ENCODE measurements at regions not wholly inside any gene's neighbourhood (a gene's known extent, or its start where the extent isn't known, plus 50 kb on each side); places are given as distances from the start of the nearest gene placed in this dataset.

GRCh38 chr21:35929901-35930300 lies 130.4 kb downstream of the SETD4 start:
- no peak for TF ChIP-seq REST (IDR thresholded peaks at IDR 0.05; ENCODE audit: insufficient read depth in 1 of 2, low read depth in 2 of 2, low read length in 1 of 2)
- TF ChIP-seq CTCF (IDR thresholded peaks at IDR 0.05): no peak
- no peak for TF ChIP-seq SIN3A (IDR thresholded peaks at IDR 0.05; ENCODE audit: borderline replicate concordance, insufficient read depth, low read depth, low read length)
- no peak for TF ChIP-seq TCF7L2 (IDR thresholded peaks at IDR 0.05; ENCODE audit: low read depth, low read length)
- H3K27ac ChIP-seq (ENCODE audit: low read length): no peak overlapping the region
- ChIA-PET POLR2A (no interaction called here), CTCF (no interaction called here)
- no TSS peak for BruUV-seq (replicated peaks)
- H3K9me3 ChIP-seq (ENCODE audit: control insufficient read depth, insufficient read depth, low read depth, low read length): no peaks in the 10 kb centered on the region
- DNase-seq (ENCODE audit: low read depth, low spot score) (no peak), ATAC-seq (no peak)
- no peak overlapping the region for H3K4me3 ChIP-seq (ENCODE audit: low read depth in 2 of 2, low read length in 2 of 2)
- H3K36me3 ChIP-seq (ENCODE audit: control insufficient read depth, insufficient read depth, low read length): no peaks in the 10 kb centered on the region
- intact Hi-C loops (cut with micrococcal nuclease; ENCODE audit: unreplicated experiment): no loop called here
- H3K27me3 ChIP-seq (ENCODE audit: control insufficient read depth, insufficient read depth, low read length): no peaks in the 10 kb centered on the region; the same call in none of the 2 replicates
- no peaks in the 10 kb centered on the region for H3K4me1 ChIP-seq (ENCODE audit: control insufficient read depth, insufficient read depth, low read length)
- in situ Hi-C loops (cut with HindIII; ENCODE audit: low pct_unique_long_range_greater_than_20kb, low sequenced_read_pairs): no loop called here

GRCh38 chr21:35927262-35927661 lies 133.1 kb downstream of the SETD4 start:
- no TSS peak for BruUV-seq (replicated peaks)
- DNase-seq (ENCODE audit: low read depth, low spot score) (no peak), ATAC-seq (no peak)
- ChIA-PET CTCF (no interaction called here), POLR2A (no interaction called here)
- Histone ChIP-seq H3K9me3 (ENCODE audit: control insufficient read depth, insufficient read depth, low read depth, low read length) (no peaks in the 10 kb centered on the region), H3K36me3 (ENCODE audit: control insufficient read depth, insufficient read depth, low read length) (no peaks in the 10 kb centered on the region), H3K4me1 (ENCODE audit: control insufficient read depth, insufficient read depth, low read length) (no peaks in the 10 kb centered on the region), H3K27me3 (ENCODE audit: control insufficient read depth, insufficient read depth, low read length) (no peaks in the 10 kb centered on the region), H3K27ac (ENCODE audit: low read length) (no peak overlapping the region), H3K4me3 (ENCODE audit: low read depth in 2 of 2, low read length in 2 of 2) (no peak overlapping the region)
- TF ChIP-seq TCF7L2 (IDR thresholded peaks at IDR 0.05; ENCODE audit: low read depth, low read length) (no peak), SIN3A (IDR thresholded peaks at IDR 0.05; ENCODE audit: borderline replicate concordance, insufficient read depth, low read depth, low read length) (no peak), REST (IDR thresholded peaks at IDR 0.05; ENCODE audit: insufficient read depth in 1 of 2, low read depth in 2 of 2, low read length in 1 of 2) (no peak), POLR2AphosphoS5 (IDR thresholded peaks at IDR 0.05; ENCODE audit: low read depth, low read length) (no peak), CTCF (IDR thresholded peaks at IDR 0.05) (no peak)
- in situ Hi-C loops (cut with HindIII; ENCODE audit: low pct_unique_long_range_greater_than_20kb, low sequenced_read_pairs): no loop called here
- intact Hi-C loops (cut with micrococcal nuclease; ENCODE audit: unreplicated experiment): no loop called here
